ENCODE measurements at regions not wholly inside any gene's neighbourhood (a gene's known extent, or its start where the extent isn't known, plus 50 kb on each side); places are given as distances from the start of the nearest gene placed in this dataset.

DNA sequence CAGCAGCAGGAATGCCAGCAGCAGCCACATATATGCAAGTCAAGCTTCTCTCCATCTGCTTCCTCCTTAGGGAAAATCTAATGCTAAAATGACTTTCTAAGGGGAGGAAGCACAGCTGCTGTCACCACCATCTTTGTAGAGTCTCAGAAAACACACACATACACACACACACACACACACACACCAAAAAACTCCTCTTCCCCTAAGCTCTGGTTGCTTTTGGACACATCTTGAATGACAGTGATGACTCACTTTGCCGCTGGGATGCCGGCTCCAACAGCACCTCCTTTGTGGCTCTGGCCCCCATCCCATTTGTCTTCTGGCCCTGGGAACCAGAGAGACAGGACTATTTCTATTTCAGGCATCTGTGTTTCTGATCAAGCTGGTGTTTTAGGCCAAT lies 124.8 kb upstream of the GOLIM4 start:
- CTCF ChIA-PET: no interaction called here
- no peaks in the 10 kb centered on the region for H3K36me3 Mint-ChIP-seq
- H3K9me3 Mint-ChIP-seq (ENCODE audit: low read depth): no peaks in the 10 kb centered on the region
- H3K4me3 Mint-ChIP-seq: no peak overlapping the region
- no peaks in the 10 kb centered on the region for H3K4me1 Mint-ChIP-seq
- ATAC-seq (no peak), DNase-seq (no peak)
- H3K27me3 Mint-ChIP-seq: peaks cover 3% of the 10 kb centered on the region
- H3K27ac Mint-ChIP-seq: no peak overlapping the region

DNA sequence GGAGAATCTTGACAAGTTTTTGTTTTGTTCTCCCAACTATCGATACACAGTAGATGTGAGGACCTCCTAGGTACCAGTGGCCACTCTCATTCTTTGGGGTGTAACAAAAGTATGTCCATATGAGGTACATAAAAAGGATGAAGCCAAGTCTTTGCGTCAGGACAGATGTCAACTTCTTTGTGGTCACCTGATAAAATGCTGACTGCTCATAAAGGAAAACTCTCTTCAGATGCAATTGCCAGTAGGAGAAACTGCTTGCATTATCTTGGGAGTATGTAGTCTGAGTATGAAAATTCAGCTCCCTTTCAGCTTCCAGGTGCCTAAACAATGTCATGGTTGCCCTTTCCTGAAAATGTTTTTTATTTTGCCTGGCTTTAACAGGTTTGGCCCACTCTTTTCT lies 123.8 kb upstream of the GOLIM4 start:
- H3K27ac Mint-ChIP-seq: no peak overlapping the region
- no peak overlapping the region for H3K4me3 Mint-ChIP-seq
- ATAC-seq: no peak
- H3K4me1 Mint-ChIP-seq: peaks cover 2% of the 10 kb centered on the region
- peaks cover 3% of the 10 kb centered on the region for H3K27me3 Mint-ChIP-seq
- no peaks in the 10 kb centered on the region for H3K36me3 Mint-ChIP-seq
- H3K9me3 Mint-ChIP-seq (ENCODE audit: low read depth): peaks cover 1% of the 10 kb centered on the region
- no peak for DNase-seq
- CTCF ChIA-PET: no interaction called here

DNA sequence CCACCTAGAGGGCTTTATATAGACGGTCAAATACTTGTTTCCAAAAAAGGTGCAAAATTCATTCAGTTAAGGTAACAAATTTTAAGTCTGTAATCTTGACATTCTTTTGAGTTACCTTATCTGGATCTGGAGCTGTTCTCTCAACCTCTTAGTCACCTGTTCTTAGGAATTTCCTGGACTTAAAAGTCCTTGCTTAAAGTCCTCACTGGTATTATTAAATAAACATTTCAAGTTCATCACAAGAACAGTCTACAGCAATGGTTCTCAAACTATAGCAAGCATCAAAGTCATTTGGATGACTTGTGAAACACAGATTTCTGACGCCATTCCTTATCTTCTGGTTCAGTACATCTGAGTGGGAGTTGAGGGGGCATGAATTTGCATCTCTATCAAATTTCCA lies 122.9 kb upstream of the GOLIM4 start:
- peaks cover 1% of the 10 kb centered on the region for H3K9me3 Mint-ChIP-seq (ENCODE audit: low read depth)
- H3K27me3 Mint-ChIP-seq: peaks cover 3% of the 10 kb centered on the region
- peaks cover 9% of the 10 kb centered on the region for H3K4me1 Mint-ChIP-seq
- no peak overlapping the region for H3K4me3 Mint-ChIP-seq
- no peaks in the 10 kb centered on the region for H3K36me3 Mint-ChIP-seq
- H3K27ac Mint-ChIP-seq: no peak overlapping the region
- CTCF ChIA-PET: no interaction called here
- DNase-seq: no peak
- ATAC-seq: no peak

DNA sequence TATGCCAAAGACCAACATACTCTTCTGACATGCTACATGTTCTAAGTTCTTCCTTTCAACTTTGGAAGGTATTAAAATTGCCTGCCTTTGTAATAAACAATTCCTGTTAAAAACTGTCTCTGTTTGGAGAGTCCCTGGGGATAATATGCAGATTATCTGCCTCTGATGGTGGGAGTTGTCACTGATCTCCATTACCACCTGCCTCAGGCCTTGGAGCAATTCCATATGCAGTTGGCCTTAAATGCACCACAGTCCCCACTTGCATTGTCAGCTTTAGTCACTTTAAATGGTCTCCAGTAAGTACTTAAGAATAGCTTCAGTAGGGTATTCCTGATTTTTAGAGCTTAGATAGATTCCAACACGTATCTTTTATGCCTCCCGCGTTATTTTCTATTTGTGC lies 121.1 kb upstream of the GOLIM4 start:
- CTCF ChIA-PET: no interaction called here

DNA sequence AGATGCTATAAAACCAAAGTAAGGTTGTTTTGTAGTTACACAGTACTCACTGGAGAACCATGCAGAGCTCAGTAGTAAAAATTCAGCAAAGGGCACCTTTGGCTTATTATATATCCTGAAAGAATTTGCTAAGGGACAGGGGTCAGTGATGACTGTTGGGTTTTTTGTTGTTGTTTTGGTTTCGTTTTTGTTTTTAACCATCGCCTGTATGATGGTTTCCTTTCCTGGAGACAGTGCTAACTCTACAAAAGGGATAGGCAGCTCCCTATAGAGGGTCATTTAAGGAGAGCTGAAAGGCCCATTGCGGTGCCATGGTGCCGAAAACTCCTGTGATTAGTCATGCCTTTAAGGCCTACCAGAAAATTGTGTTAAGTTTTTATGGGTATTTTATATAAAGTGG lies 118.2 kb upstream of the GOLIM4 start:
- ATAC-seq: peak; percentile 94
- CTCF ChIA-PET: interaction anchor here (1.2 kb wide), 2 partner anchors 17 to 19 kb away, joined by 3 to 4 read pairs; no protein-coding TSS in a partner anchor
- Mint-ChIP-seq H3K9me3 (ENCODE audit: low read depth) (peaks cover 1% of the 10 kb centered on the region), H3K27me3 (no peaks in the 10 kb centered on the region), H3K4me3 (peak overlapping the region; percentile 57), H3K4me1 (peaks cover 15% of the 10 kb centered on the region), H3K36me3 (peaks cover 2% of the 10 kb centered on the region), H3K27ac (peak overlapping the region; percentile 80)
- DNase-seq: peak; percentile 44

More for the DNA sequence above, 121.1 kb upstream of the GOLIM4 start:
- peaks cover 1% of the 10 kb centered on the region for H3K9me3 Mint-ChIP-seq (ENCODE audit: low read depth)
- H3K27me3 Mint-ChIP-seq: peaks cover 3% of the 10 kb centered on the region
- ATAC-seq: no peak
- no peak for DNase-seq
- H3K27ac Mint-ChIP-seq: no peak overlapping the region
- H3K36me3 Mint-ChIP-seq: peaks cover 2% of the 10 kb centered on the region
- no peak overlapping the region for H3K4me3 Mint-ChIP-seq
- H3K4me1 Mint-ChIP-seq: peaks cover 15% of the 10 kb centered on the region

DNA sequence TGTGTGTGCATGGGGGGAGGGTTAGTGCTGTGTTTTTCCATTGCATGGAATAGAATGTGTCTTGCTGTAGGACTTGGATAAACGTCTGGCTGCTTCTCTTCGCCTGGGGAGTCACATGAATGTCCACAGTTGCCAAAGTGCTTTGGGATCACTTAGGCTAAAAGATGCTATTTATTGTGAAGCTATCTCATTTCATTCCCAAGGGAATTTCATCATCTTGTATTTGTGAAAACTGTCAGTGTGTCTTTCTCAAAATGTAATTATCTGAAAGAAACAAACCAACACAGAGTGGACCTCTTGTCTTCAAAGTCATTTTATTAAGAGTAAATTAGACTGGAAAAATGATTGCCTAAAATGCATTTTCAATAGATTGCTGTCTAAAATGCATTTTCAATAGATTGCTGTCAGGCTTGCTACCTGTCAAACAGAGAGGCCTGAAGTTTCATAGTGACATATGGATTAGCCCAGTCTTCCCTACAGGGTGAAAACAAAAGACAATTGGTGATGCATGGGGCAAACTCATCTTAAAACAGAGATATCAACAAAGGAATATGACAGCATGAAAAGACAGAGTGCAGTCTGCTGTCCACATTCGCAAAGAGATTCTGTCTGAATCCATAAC lies 117.1 kb upstream of the GOLIM4 start:
- CTCF ChIA-PET: interaction anchor here (1.2 to 2.3 kb wide), 3 partner anchors 17 to 634 kb away, joined by 3 to 15 read pairs (median 3); no protein-coding TSS in a partner anchor
- Mint-ChIP-seq H3K4me3 (no peak overlapping the region), H3K27ac (no peak overlapping the region), H3K27me3 (no peaks in the 10 kb centered on the region), H3K36me3 (peaks cover 2% of the 10 kb centered on the region), H3K9me3 (ENCODE audit: low read depth) (peaks cover 1% of the 10 kb centered on the region), H3K4me1 (peaks cover 15% of the 10 kb centered on the region)
- ATAC-seq: no peak
- DNase-seq: no peak

DNA sequence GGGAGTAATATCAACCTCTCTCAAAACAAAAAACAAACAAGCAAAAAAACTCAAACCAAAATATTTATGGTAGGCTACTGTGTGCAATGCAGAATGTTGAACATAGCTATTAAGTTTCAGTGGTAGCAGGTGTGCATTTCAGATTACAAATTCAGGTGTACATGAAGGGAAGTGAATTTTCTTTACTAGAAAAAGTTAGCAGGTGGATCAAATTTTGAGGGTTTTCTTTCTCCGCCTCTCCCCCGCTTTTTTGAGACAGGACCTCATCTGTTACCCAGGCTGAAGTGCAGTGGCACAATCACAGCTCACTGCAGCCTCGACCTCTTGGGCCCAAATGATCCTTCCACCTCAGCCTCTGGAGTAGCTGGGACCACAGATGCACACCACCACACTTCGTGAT lies 109.7 kb upstream of the GOLIM4 start:
- H3K9me3 Mint-ChIP-seq (ENCODE audit: low read depth): no peaks in the 10 kb centered on the region
- CTCF ChIA-PET: no interaction called here
- ATAC-seq (no peak), DNase-seq (no peak)
- H3K27ac Mint-ChIP-seq: no peak overlapping the region
- H3K27me3 Mint-ChIP-seq: no peaks in the 10 kb centered on the region
- no peaks in the 10 kb centered on the region for H3K36me3 Mint-ChIP-seq
- no peaks in the 10 kb centered on the region for H3K4me1 Mint-ChIP-seq
- no peak overlapping the region for H3K4me3 Mint-ChIP-seq

DNA sequence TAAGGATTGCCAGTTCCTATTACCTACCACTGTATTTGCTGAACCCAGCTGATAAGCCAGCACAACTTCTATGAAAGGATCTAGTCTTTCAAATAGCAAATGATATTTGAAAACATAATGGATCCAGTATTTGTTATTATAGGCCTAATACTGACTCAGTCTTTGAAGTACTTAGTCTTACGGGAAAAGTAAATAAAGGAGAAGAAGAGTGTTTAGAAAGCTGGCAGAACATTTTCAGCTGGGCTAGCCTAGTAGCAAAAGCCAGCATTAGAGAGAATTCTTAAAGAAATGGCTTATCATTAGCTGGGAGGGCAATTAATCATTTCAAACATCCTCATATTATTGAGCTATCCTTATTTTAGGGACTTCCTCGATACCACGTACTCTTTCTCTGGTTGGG lies 101.4 kb upstream of the GOLIM4 start:
- Mint-ChIP-seq H3K4me1 (no peaks in the 10 kb centered on the region), H3K9me3 (ENCODE audit: low read depth) (no peaks in the 10 kb centered on the region), H3K4me3 (no peak overlapping the region), H3K27me3 (no peaks in the 10 kb centered on the region), H3K27ac (no peak overlapping the region), H3K36me3 (no peaks in the 10 kb centered on the region)
- ATAC-seq (no peak), DNase-seq (no peak)
- CTCF ChIA-PET: no interaction called here

DNA sequence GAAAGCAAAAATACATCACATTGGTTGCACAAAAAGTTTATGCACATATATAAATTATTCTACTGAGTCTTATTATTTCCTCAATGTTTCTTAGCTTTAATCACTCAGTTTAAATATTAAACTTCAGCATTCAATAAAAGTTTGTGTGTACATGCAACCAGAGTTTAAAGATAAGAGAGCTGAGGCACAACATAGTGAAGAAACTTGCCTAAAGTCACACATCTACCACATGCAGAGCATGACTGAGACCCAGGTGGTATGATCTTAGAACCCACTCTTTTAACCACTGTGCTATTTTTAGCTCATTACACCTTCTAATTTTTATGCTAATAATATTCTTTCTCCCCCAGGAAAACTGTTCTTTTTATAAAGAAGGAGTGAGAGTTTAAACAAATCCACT lies 96.1 kb upstream of the GOLIM4 start:
- Mint-ChIP-seq H3K4me3 (no peak overlapping the region), H3K9me3 (ENCODE audit: low read depth) (no peaks in the 10 kb centered on the region), H3K4me1 (no peaks in the 10 kb centered on the region), H3K36me3 (no peaks in the 10 kb centered on the region), H3K27me3 (peaks cover 3% of the 10 kb centered on the region), H3K27ac (no peak overlapping the region)
- ATAC-seq (no peak), DNase-seq (no peak)
- CTCF ChIA-PET: no interaction called here

DNA sequence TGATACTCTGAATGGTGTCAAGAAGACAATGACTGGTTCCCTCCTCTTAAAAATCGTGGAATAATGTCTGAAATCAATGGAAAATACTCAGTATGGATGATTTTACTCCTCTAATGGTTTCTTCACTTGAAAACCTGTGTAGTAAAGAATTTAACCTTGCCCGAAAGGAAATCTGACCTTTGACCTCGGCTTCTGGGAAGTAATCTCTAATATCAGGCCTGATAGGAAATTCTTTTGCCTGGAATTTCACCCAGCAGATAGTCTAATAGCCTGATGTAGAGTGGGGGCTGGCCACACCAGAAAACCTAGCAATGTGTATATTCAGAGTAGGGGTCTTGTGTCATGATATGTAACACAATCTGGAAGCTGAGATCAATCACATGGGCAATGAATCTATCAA lies 91.5 kb upstream of the GOLIM4 start:
- CTCF ChIA-PET: no interaction called here
- H3K36me3 Mint-ChIP-seq: no peaks in the 10 kb centered on the region
- H3K4me3 Mint-ChIP-seq: no peak overlapping the region
- H3K9me3 Mint-ChIP-seq (ENCODE audit: low read depth): no peaks in the 10 kb centered on the region
- DNase-seq: no peak
- H3K4me1 Mint-ChIP-seq: no peaks in the 10 kb centered on the region
- H3K27me3 Mint-ChIP-seq: peaks cover 3% of the 10 kb centered on the region
- ATAC-seq: no peak
- H3K27ac Mint-ChIP-seq: no peak overlapping the region

DNA sequence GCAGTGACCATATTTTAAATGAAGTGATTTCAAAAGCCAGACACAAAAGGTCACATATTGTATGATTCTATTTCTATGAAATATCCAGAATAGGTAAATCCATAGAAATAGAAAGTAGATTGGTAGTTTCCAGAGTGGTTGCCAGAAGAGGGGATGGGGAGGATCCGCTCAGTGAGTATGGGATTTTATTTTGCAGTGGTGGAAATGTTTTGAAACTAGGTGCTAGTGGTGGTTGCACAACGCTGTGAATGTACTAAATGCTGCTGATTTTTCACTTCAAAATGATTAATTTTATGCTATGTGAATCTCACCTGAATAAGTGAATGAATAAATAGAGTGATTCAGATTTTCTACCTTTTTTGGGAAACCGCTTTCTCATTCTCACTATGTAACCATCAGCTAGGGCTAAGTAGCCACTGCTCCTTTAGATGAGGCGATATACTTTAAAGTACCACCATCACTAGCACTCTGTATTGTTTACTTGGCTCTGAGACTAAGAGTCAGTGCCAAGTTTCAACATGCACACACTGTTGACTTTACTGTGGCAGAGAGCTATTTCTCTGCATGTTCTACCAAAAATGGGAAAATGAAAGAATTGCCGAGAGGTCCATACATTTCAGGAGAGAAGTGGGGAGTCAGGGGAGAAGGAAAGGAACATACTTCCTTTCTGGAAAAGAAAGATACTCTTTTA lies 90.7 kb upstream of the GOLIM4 start:
- ATAC-seq: no peak
- Mint-ChIP-seq H3K9me3 (ENCODE audit: low read depth) (no peaks in the 10 kb centered on the region), H3K36me3 (no peaks in the 10 kb centered on the region), H3K27me3 (peaks cover 3% of the 10 kb centered on the region), H3K4me1 (no peaks in the 10 kb centered on the region), H3K27ac (no peak overlapping the region), H3K4me3 (no peak overlapping the region)
- DNase-seq: no peak
- CTCF ChIA-PET: no interaction called here

DNA sequence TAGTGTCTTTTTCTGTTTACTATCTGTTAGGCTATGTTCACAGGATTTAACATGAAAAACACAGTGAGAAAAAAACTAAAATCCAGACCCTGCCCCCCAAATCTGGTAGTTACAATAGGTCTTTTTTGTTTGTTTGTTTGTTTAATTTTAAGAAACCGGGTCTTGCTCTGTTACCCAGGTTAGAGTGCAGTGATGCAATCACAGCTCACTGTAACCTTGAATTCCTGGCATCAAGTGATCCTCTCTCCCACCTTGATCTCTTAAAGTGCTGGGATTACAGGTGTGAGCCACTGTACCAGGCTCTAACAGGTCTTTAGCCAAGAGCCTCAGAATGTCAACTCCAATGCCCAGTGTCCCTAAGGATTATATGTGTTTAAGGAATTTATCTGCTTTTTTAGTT lies 88.0 kb upstream of the GOLIM4 start:
- ATAC-seq: no peak
- Mint-ChIP-seq H3K9me3 (ENCODE audit: low read depth) (no peaks in the 10 kb centered on the region), H3K27ac (no peak overlapping the region), H3K27me3 (no peaks in the 10 kb centered on the region), H3K36me3 (no peaks in the 10 kb centered on the region), H3K4me1 (no peaks in the 10 kb centered on the region), H3K4me3 (no peak overlapping the region)
- CTCF ChIA-PET: no interaction called here
- DNase-seq: no peak

DNA sequence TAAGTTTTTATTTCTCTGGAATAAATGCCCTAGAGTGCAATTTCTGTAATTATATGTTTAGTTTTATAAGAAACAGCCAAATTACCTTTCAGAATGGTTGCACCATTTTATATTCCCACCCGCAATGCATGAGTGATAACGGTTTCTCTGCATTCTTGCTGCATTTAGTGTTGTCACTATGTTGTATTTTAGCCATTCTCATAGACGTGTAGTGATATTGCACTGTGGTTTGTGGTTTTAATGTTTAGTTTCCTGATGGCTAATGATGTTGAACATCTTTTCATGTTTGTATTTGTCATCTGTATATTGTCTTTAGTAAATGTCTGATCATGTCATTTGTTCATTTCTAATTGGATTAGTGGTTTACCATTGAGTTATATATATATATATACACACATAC lies 73.0 kb upstream of the GOLIM4 start:
- Mint-ChIP-seq H3K27ac (no peak overlapping the region), H3K9me3 (ENCODE audit: low read depth) (no peaks in the 10 kb centered on the region), H3K36me3 (no peaks in the 10 kb centered on the region), H3K4me1 (peaks cover 7% of the 10 kb centered on the region), H3K4me3 (no peak overlapping the region), H3K27me3 (peaks cover 2% of the 10 kb centered on the region)
- DNase-seq: no peak
- ATAC-seq: no peak
- CTCF ChIA-PET: interaction anchor here (1.2 to 1.5 kb wide), 2 partner anchors 121 to 128 kb away, joined by 3 to 6 read pairs; no protein-coding TSS in a partner anchor
